ENCODE measurements at regions not wholly inside any gene's neighbourhood (a gene's known extent, or its start where the extent isn't known, plus 50 kb on each side); places are given as distances from the start of the nearest gene placed in this dataset.

- TF ChIP-seq CTCF (conservative IDR thresholded peaks at IDR 0.05) (no peak), ZFX (IDR thresholded peaks at IDR 0.05) (no peak)
Observed at GRCh38 chr3:16793321-16793720, 91.4 kb upstream of the PLCL2 start.
